HG02759 (cell line): ENCODE measurements at regions not wholly inside any gene's neighbourhood (a gene's known extent, or its start where the extent isn't known, plus 50 kb on each side); places are given as distances from the start of the nearest gene placed in this dataset.
"Not testable (repeated sequence)": the region's sequence is repeated elsewhere in the genome, so short reads cannot be mapped to it uniquely, and the experiment has no call there.

ENCODE experiments used
- ATAC-seq: cut with Tn5 transposase; IDR thresholded peaks from one replicate; pipeline ENCODE4 v1.9.1; 2021; ENCODE audit warnings: mild to moderate bottlenecking, moderate library complexity; ENCODE audit not compliant: unreplicated experiment

DNA sequence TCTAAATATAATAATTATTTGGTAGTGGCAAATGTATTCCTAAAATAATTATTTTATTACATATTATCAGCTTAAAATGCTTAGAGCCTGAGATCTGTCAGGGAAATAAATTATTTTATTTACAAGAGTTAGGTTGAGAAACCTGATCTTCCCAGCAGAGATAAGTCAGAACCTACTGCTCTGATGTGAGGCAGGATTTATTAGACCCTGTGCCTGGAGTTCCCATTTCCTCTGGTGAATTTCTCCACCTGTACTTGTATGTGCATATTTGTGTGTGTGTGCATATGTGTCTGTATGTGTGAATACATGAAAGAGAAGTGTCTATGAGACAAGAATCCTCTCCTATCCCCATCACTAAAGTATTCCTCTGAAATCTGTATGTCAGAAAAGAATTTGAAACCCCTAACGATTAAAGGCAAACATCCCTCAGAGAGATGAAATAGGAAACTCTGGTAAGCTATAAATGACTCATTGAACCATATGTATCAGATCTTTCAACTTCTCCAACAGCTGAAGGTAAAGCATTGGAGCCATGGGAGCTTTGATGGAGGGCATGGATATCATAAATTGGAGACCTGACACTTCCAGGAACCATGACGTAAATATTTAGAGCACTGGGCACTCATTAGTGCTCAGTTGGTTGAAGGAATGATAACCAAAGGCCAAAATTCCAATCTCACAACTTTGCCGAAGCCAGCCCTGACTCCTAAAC lies 190.9 kb downstream of the XPNPEP1 start:
- no peak for ATAC-seq

DNA sequence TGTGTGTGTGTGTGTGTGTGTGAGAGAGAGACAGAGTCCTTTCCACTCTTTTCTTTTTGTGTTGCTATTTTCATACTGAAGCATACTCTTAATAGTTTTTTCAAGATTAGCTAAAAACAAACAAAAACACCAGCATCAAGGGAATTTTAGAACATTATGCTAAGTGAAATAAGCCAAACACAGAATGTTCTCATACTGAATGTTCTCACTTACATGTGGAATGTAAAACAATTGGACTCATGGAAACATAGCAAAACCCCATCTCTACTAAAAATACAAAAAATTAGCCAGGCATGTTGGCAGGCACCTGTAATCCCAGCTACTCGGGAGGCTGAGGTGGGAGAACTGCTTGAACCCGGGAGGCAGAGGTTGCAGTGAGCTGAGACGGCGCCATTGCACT lies 193.4 kb downstream of the XPNPEP1 start:
- ATAC-seq = not testable (repeated sequence)

DNA sequence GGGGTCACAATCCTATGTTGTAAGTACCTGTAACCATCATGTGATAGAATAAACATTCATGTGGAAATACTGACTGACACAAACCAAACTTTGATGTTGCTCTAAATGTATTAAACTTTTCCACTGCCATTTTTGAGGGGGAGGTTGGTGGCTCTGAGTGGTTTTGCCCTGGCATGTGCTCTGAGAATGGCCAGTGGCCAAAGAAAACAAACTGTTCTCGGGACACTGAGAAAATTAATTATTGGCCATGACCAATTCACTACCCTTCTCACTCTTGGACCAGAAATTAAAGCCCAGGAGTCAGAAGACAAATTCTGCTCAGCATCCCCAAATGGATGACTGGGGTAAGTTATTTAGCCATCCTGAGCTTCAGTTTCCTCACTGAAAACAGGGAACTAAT lies 195.9 kb downstream of the XPNPEP1 start:
- ATAC-seq = no peak

DNA sequence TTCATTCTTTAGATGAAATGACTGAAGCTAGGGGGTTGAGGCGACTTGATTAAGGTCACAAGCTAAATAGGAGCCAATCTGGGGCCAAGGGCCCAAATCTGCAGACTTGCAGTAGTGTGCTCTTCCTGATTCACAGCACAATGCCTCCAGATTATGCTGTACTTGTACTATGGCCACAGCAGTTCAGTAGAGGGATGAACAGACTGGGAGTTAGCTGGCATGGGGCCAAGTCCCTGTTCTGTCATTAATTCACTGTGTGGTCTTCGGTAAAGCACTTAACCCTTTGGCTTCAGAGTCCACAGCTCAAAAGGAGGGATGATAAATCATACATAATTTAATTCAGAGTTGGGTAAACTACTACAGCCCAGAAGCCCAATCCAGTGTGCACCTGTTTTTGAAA lies 196.8 kb downstream of the XPNPEP1 start:
- ATAC-seq = no peak

DNA sequence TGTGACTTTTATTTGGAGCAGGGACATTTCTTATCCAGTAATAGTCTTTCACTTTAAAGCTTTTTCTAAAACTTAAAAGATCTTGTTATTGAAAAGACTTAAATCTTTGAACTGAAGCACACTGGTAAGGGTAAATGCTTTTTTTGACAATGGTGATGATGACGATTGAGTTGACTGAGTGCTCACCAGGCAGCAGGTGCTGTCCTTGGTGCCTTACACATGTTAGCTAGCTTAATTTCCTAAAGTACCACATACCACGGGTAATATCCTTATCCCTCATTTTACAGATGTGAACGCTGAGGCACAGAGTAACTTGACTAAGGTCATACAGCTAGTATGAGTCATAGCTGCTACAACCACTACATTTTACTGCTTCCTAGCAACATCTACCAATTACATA lies 200.0 kb downstream of the XPNPEP1 start:
- ATAC-seq = no peak

DNA sequence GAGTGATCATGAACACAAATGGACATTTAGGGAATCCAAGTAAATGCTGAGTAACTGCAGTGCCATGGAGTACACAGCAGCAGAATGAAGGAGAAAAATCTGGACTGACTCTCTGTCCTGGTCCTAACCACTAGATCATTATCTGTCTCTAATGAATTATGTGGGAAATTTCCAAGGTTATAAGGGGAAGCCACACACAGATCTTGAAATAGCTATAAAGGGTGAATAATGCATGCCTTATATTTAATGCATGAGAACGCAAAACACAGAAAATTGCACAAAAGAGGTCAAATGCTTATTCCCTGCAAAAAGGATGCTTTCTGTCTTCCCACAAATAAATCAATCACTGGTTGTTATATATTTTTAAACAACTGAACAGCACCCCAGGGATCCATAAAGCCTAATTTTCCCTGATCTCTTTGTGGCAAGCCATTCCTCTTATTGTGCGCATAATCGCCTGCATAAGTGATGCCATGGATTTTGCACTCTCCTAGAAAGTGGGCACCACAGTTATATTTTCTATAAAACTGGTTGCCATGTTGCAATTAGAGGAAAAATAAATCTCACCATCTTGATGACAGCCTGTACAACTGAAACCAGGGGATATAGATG lies 201.8 kb downstream of the XPNPEP1 start:
- no peak for ATAC-seq

DNA sequence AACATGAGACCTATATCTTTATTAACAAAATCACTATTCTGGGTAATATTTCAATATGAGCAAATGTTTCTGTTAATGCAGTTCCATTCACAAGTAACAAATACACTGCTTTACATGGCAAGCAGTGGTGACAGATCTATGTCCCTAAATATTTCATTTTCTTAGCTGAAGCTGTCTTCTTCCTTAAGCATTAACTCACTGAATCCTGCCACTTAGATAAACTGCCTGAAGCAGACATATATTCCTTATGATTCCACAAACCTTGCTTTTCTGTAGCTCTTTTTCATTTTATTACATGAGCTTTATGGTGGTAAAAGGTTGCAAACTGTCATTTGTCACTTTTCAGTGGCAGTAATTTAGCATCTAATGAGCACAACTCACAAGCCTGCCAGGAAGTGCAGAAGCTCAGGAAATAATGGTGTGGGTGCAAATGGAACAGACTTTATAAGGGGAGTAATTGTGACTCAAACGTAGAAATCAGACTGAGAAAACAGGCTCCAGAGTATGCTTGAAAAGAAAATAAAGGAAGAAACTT lies 217.2 kb downstream of the XPNPEP1 start:
- ATAC-seq = no peak

DNA sequence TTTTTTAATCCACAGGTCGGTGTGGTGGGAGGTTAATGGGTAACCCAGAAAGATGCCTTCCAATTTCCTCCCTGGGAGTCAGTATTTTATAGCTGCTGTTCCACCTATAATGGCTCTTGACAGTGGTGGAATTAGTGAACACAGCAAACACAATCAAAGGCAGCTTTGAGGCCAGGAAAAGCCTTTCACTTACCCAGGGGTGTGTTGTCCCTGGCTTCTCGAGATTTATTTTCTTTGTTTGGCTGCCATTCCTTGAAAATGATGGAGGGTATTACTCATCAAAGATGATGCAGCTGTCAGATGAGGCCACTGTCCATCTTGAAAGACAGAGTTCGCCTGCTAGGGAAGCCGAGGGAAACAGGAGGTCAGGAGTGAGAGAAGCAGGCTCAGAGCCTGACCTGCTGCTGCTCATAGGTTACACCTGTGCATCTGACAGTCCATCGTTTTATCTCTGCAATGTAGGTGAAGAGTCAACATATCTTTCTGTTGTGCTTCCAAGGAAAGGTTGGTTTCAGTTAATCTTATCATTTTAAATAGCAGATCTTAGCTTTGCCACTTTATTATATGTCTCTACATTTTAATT lies 221.6 kb downstream of the XPNPEP1 start:
- no peak for ATAC-seq

DNA sequence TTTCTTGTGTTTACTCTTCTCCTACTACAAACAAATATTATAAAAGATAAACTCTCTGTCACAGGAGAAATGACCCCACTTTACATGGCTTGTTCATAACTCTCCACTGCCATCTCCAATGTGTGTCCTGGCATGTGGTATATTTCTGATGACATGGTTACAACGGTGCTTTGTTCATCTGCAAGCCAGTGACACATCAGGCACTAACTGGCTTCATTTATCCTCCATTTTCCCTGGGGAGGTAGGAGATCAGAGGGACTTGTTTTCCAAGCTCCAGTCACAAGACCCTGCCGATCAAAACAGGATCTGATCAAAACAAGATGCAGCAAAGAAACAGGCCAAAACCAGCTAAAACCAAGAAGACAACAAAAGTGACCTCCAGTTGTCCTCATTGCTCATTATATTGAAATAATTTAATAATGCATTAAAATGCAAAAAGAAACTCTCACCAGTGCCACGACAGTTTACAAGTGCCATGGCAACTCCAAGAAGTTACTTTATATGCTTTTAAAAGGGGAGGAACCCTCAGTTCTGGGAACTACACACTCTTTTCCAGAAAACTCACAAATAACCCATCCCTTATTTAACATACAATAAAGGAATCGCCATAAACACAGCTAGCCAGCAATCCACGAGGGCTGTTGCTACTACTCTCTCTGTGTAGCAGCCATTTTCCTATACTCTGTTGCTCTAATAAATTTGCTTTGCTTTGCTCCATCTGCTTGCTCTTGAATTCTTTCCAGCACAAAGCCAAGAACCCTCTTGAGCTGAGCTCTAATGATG lies 224.2 kb downstream of the XPNPEP1 start:
- ATAC-seq = no peak

DNA sequence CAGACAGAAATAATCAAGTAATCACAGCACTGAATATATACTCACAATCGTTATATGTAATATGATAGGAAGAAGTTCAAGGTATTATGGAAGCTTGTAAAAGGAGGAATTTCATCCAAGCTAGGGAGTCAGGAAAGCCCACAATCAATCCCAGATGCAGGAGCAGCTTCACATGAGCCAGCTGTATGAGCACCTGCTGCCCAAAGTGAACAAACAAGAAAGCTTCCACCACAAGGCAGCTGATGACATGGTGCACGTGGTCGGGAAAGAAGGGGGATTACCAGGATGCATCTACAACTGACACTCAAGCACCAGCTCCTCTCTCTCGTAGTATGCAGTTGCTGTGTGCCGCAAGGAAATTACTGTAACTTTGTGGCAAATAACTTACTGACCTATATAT lies 225.2 kb downstream of the XPNPEP1 start:
- ATAC-seq = no peak

DNA sequence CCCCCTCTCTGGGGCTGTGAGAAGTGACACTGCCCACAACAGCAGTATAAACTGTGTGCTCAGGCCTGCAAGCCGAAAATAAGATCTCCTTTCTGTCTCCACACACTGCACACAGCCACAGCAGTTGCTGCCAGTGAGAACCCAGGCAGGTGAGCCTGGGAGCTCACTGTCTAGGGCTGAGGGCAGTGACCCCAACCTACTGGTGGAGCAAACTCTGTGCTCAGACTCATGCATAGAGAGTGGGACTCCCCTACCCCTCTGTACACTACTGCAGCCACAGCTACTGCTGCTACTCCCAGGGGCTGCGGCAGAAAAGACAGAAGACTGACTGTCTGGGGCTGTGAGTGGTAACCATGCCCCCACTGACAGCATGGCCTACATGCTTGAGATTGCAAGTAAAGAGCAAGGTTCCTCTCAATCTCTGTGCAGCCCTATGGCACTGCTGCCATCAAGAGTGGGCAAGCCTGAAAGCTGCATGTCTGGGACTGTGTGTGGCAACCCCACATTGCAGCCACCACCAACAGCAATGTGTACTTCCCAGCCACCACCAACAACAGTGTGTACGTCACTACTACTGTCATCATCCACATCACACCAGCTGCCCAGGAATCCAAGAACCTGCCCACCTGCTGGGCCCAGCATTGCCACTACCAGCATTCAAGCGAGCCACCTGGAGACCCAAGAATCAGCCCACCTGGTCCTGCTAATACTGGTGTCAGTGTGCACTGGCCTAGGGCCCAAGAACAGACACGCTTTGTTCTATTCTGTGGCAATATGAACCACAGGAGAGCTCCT lies 226.1 kb downstream of the XPNPEP1 start:
- ATAC-seq = no peak

DNA sequence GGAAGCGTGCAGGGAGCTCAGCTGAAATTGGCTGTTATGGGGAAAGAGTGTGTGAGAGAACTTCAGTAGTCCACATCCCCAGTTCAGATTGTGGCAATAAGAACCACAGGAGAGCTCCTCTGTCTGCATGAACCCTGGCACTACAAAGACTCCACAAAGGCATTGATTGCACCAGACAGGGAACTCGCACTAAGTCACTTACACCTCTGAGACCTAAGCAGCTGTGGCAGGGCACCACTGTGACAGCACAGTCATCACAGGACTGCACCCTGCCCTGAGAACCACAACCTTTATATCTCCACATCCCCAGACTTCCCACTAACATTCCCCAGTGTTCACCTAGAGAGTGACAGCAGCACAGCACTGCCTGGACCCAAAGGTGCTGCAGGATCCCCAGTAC lies 226.8 kb downstream of the XPNPEP1 start:
- no peak for ATAC-seq

DNA sequence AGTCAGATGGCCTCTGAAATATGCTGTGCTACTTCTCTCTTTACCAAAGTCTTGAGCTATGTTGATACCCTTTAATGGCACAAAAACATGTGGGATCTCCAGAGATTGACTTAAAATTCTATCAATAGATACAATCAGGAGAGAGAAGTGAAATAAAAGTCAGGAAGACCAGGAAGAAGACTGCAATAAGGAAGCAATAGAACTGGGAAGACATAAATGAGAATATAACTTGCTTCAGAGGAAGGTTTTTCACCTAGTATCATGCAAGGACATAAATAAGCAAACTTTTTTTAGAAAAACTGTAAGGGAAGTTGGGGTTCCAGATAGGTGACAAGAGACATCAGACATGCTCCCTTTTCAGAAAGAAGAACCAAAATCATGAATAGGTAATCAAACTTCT lies 227.3 kb downstream of the XPNPEP1 start:
- ATAC-seq = no peak

DNA sequence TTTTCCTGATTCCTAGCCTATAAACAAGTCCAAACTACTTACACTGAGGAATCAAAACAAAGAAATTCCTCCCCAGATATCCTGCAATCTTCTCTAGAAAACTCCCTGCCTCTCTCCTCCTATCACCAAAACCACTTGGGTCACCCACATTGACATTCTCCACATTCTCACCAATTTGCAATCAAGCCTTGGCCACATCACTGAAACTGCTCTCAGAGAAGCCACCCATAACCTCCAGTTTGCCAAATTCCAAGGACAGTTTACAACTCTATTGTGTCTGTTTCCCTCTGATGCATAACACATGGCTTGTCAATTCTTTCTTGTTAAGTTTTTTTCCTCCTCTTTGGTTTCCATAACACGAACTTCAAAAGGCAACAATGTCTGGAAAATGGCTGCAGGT lies 233.5 kb downstream of the XPNPEP1 start:
- ATAC-seq = no peak

DNA sequence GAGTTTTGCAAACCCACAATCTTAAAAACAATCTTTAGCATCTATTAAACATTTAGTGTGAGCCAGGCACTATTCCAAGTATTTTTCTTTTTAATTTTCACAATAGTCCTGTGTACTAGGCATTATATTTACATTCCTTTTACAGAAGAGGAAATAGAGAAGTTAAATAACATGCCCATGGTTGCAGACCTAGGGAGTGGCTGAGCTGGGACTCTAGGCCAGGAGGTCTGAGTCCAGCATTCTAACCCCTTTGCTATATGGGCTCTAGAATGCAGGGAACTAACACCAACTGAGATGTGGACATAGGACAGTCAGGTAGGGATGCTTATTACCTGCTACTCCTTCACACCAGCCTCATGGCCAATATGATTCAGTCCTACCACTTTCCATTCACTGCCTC lies 243.8 kb downstream of the XPNPEP1 start:
- ATAC-seq = no peak

DNA sequence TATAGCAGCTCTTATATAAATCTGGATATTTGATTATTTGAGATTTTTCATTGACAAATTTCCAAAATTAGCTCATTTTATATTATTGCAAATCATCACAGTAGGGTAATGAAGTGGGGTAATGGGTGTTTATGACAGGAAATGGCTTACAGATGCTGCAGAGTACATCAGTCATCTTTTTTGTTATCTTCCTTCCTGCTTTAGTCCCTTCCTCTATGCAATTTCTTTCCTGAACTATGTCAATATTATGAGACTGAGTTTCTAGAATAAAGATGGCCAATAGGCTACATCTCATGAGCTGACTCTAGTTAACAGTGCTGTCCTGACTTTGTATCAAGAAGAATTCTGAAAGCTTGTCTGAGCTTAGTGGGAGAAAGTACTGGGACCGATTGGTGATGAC lies 244.5 kb downstream of the XPNPEP1 start:
- ATAC-seq = no peak

DNA sequence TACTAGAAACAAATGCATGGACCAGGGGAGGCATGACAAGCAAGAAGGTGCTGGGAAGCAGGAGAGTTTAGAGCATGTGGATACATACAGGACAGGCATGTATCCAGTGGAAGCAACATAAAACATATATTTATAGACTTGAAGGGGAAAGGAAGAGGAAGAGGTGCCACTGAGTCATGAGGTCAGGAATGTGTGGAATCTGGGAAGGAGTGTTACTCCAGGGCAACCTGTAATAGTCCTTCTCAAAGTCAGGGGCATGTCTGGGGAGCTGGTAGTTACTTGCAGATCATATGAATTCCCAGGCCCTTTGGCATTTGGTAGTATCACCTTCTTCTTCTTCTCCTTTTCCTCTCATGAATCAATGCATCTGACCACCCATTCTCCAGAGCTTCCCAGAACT lies 246.6 kb downstream of the XPNPEP1 start:
- no peak for ATAC-seq

DNA sequence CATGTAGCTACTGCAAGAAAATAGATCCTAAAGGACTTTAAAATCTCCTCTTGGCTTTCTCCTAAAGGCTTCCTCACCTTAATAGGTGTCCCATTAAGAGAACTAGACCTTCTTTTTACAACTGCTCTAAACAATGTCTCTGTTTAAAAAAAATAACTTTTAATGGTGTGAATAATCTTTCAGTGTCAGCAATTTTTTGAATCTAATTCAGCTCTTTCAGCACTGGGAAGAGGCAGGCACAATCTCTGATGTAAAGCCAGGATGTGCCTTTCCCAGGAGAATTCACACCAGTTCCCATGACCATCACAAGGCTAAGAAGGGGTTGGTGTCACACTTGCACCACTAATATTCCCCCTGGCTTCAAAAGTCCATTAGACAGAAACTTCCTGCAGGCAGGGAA lies 254.6 kb downstream of the XPNPEP1 start:
- no peak for ATAC-seq

DNA sequence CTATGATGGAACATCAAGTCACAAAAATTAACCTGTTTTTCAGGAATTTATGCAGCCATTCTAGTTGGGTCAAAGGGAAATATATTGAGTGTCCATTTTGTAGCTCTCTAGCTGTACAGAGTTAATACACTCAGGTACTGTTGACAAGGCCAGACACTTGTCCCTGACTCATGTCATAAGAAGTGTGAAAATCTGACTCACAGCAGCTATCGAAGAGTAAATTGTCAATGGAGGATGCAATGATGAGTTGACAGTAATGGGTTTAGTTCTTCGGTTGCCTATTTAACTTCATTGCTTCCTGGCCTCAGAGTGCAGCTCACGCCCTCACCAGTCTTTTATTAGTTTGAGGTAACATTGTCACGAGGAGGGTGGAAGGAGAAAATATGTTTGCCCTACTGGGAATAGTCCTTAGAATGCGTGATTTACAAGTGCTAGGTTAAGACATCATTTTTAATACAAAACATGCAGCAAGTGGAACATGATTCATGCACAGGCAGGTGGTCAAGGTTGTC lies 255.1 kb downstream of the XPNPEP1 start:
- no peak for ATAC-seq

DNA sequence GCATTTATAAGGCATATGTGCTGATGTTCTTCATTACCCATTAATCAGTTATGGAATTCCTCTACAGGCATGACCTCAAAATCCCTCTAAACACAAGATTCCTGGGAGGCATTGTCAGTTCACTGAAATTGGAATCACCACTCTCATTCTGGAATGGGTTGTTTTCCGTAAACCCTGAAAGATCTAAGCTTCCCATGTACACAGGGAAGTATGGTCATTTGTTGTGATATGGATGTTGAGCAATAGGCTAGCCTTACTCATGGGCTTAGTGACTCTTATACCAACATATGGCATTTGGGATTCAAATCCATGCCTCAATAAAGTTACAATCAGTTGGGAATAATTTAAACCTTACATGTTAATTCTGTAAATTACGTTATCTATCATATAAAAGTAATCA lies 258.0 kb downstream of the XPNPEP1 start:
- no peak for ATAC-seq

DNA sequence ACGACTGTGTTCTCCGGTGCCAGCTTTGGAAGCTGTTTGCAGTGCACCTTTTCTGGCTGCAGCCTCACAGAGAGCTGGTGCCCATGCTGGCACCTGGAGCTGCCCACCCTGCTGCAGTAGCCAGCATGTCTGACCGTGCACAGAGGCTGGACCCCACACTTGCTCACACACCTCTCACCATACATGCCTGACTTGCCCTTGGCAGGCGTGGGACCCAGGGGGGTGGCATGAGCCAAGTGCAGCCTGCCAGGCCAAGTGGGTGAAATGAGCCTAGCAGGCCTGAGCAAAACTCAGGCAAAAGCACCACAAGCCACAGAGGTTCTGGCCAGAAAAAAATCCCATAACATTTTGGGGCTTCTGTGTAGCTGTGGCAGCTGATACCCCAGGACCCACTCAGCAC lies 258.8 kb downstream of the XPNPEP1 start:
- ATAC-seq = no peak
